Tibial nerve (tissue), 3 donors: ENCODE measurements at regions not wholly inside any gene's neighbourhood (a gene's known extent, or its start where the extent isn't known, plus 50 kb on each side); places are given as distances from the start of the nearest gene placed in this dataset.

Experiments used
- POLR2A ChIP-seq, 2 donors: fragments of 450-650 bp; IDR thresholded peaks; one replicate each; pipeline ENCODE4 v1.6.1; 2017; ENCODE audit warnings: antibody characterized with exemption in 2 of 2, mild to moderate bottlenecking in 2 of 2, moderate library complexity in 2 of 2
- TF ChIP-seq, protein P1 (sequence below), 5 experiments: fragments of 200-600 bp in 3 of 5; fragments of 450-650 bp in 2 of 5; sonication (generic) in 3 of 5; IDR thresholded peaks; one replicate each; pipeline ENCODE4 v1.5.1; 2016 to 2019; ENCODE audit warnings: antibody characterized with exemption in 5 of 5, mild to moderate bottlenecking in 3 of 5, moderate library complexity in 2 of 5

DNA sequence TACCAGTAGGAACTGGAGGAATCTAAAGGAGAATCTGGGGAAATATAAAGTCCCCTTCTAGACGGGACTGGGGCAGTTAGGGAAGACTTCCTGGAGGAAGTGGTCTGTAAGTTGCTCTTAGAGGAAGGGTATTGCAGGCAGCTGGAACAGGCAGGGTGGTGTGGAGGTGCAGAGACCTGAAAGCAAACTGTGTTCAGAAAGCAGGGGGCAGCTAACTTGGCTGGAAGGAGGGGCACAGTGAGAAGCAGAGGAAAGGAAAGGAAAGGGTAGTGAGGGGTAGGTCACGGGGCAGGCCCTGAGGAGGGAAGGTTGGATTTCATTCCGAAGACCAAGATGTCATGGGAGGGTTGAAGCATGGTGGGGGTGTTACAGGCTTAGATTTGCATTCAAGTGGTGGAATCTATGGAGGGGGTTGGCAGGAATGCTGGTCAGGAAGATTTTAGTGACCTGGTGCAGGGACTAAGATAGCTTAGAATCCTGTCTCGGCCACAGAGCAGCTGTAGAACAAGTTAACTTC lies 240.7 kb downstream of the FOXD2 start:
- TF ChIP-seq, protein P1, sequence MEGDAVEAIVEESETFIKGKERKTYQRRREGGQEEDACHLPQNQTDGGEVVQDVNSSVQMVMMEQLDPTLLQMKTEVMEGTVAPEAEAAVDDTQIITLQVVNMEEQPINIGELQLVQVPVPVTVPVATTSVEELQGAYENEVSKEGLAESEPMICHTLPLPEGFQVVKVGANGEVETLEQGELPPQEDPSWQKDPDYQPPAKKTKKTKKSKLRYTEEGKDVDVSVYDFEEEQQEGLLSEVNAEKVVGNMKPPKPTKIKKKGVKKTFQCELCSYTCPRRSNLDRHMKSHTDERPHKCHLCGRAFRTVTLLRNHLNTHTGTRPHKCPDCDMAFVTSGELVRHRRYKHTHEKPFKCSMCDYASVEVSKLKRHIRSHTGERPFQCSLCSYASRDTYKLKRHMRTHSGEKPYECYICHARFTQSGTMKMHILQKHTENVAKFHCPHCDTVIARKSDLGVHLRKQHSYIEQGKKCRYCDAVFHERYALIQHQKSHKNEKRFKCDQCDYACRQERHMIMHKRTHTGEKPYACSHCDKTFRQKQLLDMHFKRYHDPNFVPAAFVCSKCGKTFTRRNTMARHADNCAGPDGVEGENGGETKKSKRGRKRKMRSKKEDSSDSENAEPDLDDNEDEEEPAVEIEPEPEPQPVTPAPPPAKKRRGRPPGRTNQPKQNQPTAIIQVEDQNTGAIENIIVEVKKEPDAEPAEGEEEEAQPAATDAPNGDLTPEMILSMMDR (IDR thresholded peaks at IDR 0.05) = no peak
- TF ChIP-seq POLR2A (IDR thresholded peaks at IDR 0.05) = no peak
